ENCODE measurements at regions not wholly inside any gene's neighbourhood (a gene's known extent, or its start where the extent isn't known, plus 50 kb on each side); places are given as distances from the start of the nearest gene placed in this dataset.

GRCh38 chr9:13725516-13725915 is 446.0 kb upstream of the MPDZ start:
- Histone ChIP-seq H3K36me3 (no peaks in the 10 kb centered on the region), H3K4me1 (no peaks in the 10 kb centered on the region), H3K9me3 (no peaks in the 10 kb centered on the region), H3K27me3 (no peaks in the 10 kb centered on the region), H3K27ac (no peak overlapping the region), H3K4me3 (no peak overlapping the region)
- no peak for DNase-seq
- TF ChIP-seq, protein P1, sequence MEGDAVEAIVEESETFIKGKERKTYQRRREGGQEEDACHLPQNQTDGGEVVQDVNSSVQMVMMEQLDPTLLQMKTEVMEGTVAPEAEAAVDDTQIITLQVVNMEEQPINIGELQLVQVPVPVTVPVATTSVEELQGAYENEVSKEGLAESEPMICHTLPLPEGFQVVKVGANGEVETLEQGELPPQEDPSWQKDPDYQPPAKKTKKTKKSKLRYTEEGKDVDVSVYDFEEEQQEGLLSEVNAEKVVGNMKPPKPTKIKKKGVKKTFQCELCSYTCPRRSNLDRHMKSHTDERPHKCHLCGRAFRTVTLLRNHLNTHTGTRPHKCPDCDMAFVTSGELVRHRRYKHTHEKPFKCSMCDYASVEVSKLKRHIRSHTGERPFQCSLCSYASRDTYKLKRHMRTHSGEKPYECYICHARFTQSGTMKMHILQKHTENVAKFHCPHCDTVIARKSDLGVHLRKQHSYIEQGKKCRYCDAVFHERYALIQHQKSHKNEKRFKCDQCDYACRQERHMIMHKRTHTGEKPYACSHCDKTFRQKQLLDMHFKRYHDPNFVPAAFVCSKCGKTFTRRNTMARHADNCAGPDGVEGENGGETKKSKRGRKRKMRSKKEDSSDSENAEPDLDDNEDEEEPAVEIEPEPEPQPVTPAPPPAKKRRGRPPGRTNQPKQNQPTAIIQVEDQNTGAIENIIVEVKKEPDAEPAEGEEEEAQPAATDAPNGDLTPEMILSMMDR (IDR thresholded peaks at IDR 0.05), result no peak
- TF ChIP-seq POLR2A (IDR thresholded peaks at IDR 0.05), result no peak

DNA sequence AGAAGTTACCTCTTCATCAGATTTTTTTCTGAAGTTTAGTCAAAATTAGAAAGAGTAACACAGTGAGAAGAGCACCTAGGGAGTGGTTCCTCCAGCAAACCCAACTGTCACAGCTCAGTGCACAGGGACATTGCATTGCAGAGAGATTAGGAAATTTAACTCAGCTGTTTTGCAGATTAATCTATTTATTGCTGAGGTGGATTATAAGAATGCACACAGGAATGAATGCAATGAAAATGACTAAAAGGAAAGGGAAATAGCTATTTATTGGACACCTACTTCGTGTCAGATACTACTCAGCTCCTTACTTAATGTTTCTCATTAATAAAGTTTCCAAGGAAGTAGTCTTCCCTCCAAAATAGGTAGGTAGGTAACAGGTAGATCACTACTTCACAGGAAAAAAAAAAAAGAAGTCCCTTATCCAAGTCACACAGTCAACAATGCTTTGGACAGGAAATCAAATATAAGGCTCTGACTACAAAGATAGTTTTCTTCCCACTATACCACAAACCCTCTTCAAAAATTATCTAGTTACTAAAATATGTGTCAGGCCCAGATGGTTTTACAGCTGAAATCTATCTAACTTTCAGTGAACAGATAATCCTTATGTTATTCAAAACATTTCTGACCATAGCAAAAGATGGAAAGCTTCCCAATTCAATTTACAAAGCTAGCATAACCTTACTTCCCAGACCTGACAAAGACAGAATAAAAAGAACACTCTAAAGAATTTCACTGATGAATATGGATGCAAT is 442.2 kb upstream of the MPDZ start:
- Histone ChIP-seq H3K36me3 (no peaks in the 10 kb centered on the region), H3K4me3 (no peak overlapping the region), H3K27me3 (no peaks in the 10 kb centered on the region), H3K4me1 (no peaks in the 10 kb centered on the region), H3K9me3 (no peaks in the 10 kb centered on the region), H3K27ac (no peak overlapping the region)
- DNase-seq, result no peak
- TF ChIP-seq POLR2A (IDR thresholded peaks at IDR 0.05), result no peak
- TF ChIP-seq, protein P1 (IDR thresholded peaks at IDR 0.05), result no peak

DNA sequence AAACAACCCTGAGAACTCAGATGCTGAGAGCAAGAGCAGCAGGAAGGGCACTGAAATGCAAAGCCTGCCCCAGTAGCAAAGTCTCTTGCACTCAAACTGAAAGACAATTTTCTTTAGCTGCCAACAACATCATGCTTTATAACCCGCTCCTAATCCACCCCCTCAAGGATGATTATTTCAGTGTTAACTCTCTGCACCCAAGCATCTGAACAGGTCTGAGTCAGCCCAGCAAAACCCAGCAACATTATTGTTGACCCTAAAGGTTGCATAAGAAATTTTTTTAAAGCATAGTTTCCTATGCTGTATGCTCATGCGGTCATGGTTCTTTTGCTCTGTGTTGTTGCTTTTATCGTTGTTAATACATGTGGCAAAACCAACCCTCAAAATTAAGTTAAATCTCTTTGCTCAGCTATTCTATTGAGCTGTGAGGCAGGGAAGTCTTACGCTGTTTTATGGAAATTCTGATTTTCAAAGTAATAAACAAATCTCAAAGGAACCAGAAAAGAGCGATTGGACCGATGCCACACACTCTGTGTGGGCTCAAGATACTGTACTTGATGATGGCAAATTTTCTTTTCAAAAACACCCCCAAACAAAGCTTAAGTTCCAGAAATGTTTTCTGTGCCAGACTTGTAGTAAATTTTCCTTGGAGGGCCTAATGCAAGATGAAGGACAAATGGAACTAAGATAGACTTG is 440.6 kb upstream of the MPDZ start:
- H3K27ac ChIP-seq, result no peak overlapping the region
- H3K4me1 ChIP-seq, result no peaks in the 10 kb centered on the region
- H3K27me3 ChIP-seq, result no peaks in the 10 kb centered on the region
- no peak for DNase-seq
- TF ChIP-seq, protein P1 (IDR thresholded peaks at IDR 0.05), result no peak
- no peak for TF ChIP-seq POLR2A (IDR thresholded peaks at IDR 0.05)
- H3K36me3 ChIP-seq, result no peaks in the 10 kb centered on the region
- no peak overlapping the region for H3K4me3 ChIP-seq
- H3K9me3 ChIP-seq, result no peaks in the 10 kb centered on the region

- TF ChIP-seq, protein P1 (IDR thresholded peaks at IDR 0.05), result no peak
- TF ChIP-seq POLR2A (IDR thresholded peaks at IDR 0.05), result no peak
- Histone ChIP-seq H3K4me1 (no peaks in the 10 kb centered on the region), H3K27ac (no peak overlapping the region), H3K27me3 (no peaks in the 10 kb centered on the region), H3K9me3 (no peaks in the 10 kb centered on the region), H3K36me3 (no peaks in the 10 kb centered on the region), H3K4me3 (no peak overlapping the region)
- no peak for DNase-seq
Observed at GRCh38 chr9:13719446-13719845, 440.0 kb upstream of the MPDZ start.

DNA sequence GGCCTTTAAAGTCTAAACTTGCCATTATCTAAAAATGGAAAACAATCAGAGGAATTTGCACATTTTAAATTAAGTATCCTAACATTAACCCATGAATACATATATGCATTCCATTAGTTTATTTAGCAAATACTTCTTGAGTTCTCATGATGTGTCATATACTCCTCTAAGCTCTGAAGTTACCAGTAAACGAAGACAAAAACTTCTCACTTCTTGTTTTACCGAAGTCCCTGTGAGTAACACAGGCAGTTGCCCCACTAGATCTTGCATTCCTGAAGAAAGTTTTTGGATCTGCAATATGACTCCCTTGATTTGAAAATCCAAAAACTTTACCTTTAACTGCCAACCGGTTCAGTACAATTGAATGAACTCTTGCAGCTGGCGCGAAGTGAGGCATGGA is 439.0 kb upstream of the MPDZ start:
- Histone ChIP-seq H3K36me3 (no peaks in the 10 kb centered on the region), H3K4me1 (no peaks in the 10 kb centered on the region), H3K27me3 (no peaks in the 10 kb centered on the region), H3K4me3 (no peak overlapping the region), H3K9me3 (no peaks in the 10 kb centered on the region), H3K27ac (no peak overlapping the region)
- TF ChIP-seq, protein P1 (IDR thresholded peaks at IDR 0.05), result no peak
- TF ChIP-seq POLR2A (IDR thresholded peaks at IDR 0.05), result no peak
- no peak for DNase-seq

All from Peyer's patch (tissue), 4 donors.